SU-DHL-6 (cell line): ENCODE measurements at regions not wholly inside any gene's neighbourhood (a gene's known extent, or its start where the extent isn't known, plus 50 kb on each side); places are given as distances from the start of the nearest gene placed in this dataset.

Source experiments
- H2AFZ ChIP-seq: fragments of 200-600 bp; sonication (generic); 2 replicates; pipeline ENCODE4 v1.6.1; 2014; ENCODE audit warnings: low read depth, mild to moderate bottlenecking, moderate library complexity, mixed read lengths, antibody characterized with exemption, low read length; ENCODE audit not compliant: severe bottlenecking
- H3F3A ChIP-seq: fragments of 200-600 bp; shearing (Covaris generic); 2 replicates; pipeline ENCODE4 v1.6.0; 2016; ENCODE audit warnings: antibody characterized with exemption, mild to moderate bottlenecking; ENCODE audit not compliant: insufficient read depth
- H3K27ac ChIP-seq: fragments of 200-600 bp; sonication (generic); 2 replicates; pipeline ENCODE4 v1.5.1; 2016; ENCODE audit warnings: low read depth, mild to moderate bottlenecking, low read length, moderate library complexity, mixed read lengths
- H3K27me3 ChIP-seq: fragments of 200-600 bp; sonication (generic), shearing (Covaris generic); 2 replicates; pipeline ENCODE4 v1.6.0; 2014; ENCODE audit warnings: mild to moderate bottlenecking, low read length
- H3K36me3 ChIP-seq: fragments of 200-600 bp; sonication (generic); 2 replicates; pipeline ENCODE4 v1.6.1; 2014; ENCODE audit warnings: mild to moderate bottlenecking, low read length, mixed read lengths
- H3K4me2 ChIP-seq: fragments of 300-600, 200-600 bp; shearing (Covaris generic), sonication (generic); 2 replicates; pipeline ENCODE4 v1.6.0; 2014; ENCODE audit warnings: low read length, low read depth, mild to moderate bottlenecking; ENCODE audit not compliant: poor library complexity, severe bottlenecking
- H3K4me3 ChIP-seq: fragments of 200-600 bp; sonication (generic); 2 replicates; pipeline ENCODE4 v1.5.1; 2014; ENCODE audit warnings: antibody characterized with exemption, low read length, mild to moderate bottlenecking, mixed read lengths; ENCODE audit not compliant: insufficient read depth, poor library complexity, severe bottlenecking
- H3K79me2 ChIP-seq: fragments of 200-600 bp; sonication (generic); 2 replicates; pipeline ENCODE4 v1.6.1; 2014; ENCODE audit warnings: mild to moderate bottlenecking, low read length, moderate library complexity; ENCODE audit not compliant: insufficient read depth
- H3K9ac ChIP-seq: fragments of 200-600 bp; sonication (generic); 2 replicates; pipeline ENCODE4 v1.7.0; 2014; ENCODE audit warnings: mild to moderate bottlenecking, low read length
- H3K9me2 ChIP-seq: fragments of 200-600 bp; sonication (generic); replicated peaks from 2 replicates; pipeline ENCODE4 v1.6.1; 2014; ENCODE audit warnings: low read length; ENCODE audit not compliant: insufficient read depth
- H3K9me3 ChIP-seq: fragments of 200-600 bp; sonication (generic); 2 replicates; pipeline ENCODE4 v1.6.1; 2014; ENCODE audit warnings: low read length, mixed read lengths; ENCODE audit not compliant: insufficient read depth
- H4K20me1 ChIP-seq: fragments of 200-600 bp; sonication (generic); 2 replicates; pipeline ENCODE4 v1.6.1; 2014; ENCODE audit warnings: low read depth, mild to moderate bottlenecking, antibody characterized with exemption, low read length, moderate library complexity, mixed read lengths
- EZH2phosphoT487 ChIP-seq: fragments of 200-600 bp; sonication (generic), shearing (Covaris generic); conservative IDR thresholded peaks from 2 replicates; pipeline ENCODE4 v1.6.1; 2018; ENCODE audit warnings: mild to moderate bottlenecking, antibody characterized with exemption, low read length, moderate library complexity, mixed read lengths
- TF ChIP-seq, protein P1 (sequence below): fragments of 200-600 bp; sonication (generic); IDR thresholded peaks from one replicate; pipeline ENCODE4 v1.5.1; 2017; ENCODE audit warnings: antibody characterized with exemption, mild to moderate bottlenecking, low read length, moderate library complexity; ENCODE audit not compliant: insufficient read depth, poor library complexity, severe bottlenecking

- Histone ChIP-seq H4K20me1 (no peaks in the 10 kb centered on the region), H3K9ac (no peak overlapping the region), H3K27ac (no peak overlapping the region), H3K79me2 (no peaks in the 10 kb centered on the region), H3K4me2 (no peak overlapping the region), H3K36me3 (no peaks in the 10 kb centered on the region), H3K27me3 (no peaks in the 10 kb centered on the region), H3K9me2 (no peaks in the 10 kb centered on the region), H3K9me3 (no peaks in the 10 kb centered on the region), H3F3A (no peaks in the 10 kb centered on the region), H3K4me3 (no peak overlapping the region), H2AFZ (no peak overlapping the region)
- TF ChIP-seq EZH2phosphoT487: no peak
- TF ChIP-seq, protein P1, sequence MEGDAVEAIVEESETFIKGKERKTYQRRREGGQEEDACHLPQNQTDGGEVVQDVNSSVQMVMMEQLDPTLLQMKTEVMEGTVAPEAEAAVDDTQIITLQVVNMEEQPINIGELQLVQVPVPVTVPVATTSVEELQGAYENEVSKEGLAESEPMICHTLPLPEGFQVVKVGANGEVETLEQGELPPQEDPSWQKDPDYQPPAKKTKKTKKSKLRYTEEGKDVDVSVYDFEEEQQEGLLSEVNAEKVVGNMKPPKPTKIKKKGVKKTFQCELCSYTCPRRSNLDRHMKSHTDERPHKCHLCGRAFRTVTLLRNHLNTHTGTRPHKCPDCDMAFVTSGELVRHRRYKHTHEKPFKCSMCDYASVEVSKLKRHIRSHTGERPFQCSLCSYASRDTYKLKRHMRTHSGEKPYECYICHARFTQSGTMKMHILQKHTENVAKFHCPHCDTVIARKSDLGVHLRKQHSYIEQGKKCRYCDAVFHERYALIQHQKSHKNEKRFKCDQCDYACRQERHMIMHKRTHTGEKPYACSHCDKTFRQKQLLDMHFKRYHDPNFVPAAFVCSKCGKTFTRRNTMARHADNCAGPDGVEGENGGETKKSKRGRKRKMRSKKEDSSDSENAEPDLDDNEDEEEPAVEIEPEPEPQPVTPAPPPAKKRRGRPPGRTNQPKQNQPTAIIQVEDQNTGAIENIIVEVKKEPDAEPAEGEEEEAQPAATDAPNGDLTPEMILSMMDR: no peak
Measured at GRCh38 chr2:215870986-215871385, 142.4 kb downstream of the MREG start.

GRCh38 chr2:215870088-215870490 lies 143.3 kb downstream of the MREG start:
- no peaks in the 10 kb centered on the region for H3K79me2 ChIP-seq
- H3K36me3 ChIP-seq: no peaks in the 10 kb centered on the region
- H3K27ac ChIP-seq: no peak overlapping the region
- no peak overlapping the region for H3K4me2 ChIP-seq
- no peak overlapping the region for H3K9ac ChIP-seq
- H2AFZ ChIP-seq: no peak overlapping the region
- H3F3A ChIP-seq: no peaks in the 10 kb centered on the region
- no peaks in the 10 kb centered on the region; the same call in 1 of the 2 replicates for H3K9me2 ChIP-seq
- H3K9me3 ChIP-seq: no peaks in the 10 kb centered on the region
- no peaks in the 10 kb centered on the region for H3K27me3 ChIP-seq
- no peak for TF ChIP-seq EZH2phosphoT487
- TF ChIP-seq, protein P1: no peak
- no peak overlapping the region for H3K4me3 ChIP-seq
- H4K20me1 ChIP-seq: no peaks in the 10 kb centered on the region

GRCh38 chr2:215868846-215869543 lies 144.4 kb downstream of the MREG start:
- Histone ChIP-seq H3K36me3 (no peaks in the 10 kb centered on the region), H3K4me3 (no peak overlapping the region), H3K27ac (no peak overlapping the region), H4K20me1 (no peaks in the 10 kb centered on the region), H3K27me3 (no peaks in the 10 kb centered on the region), H3K9me2 (no peaks in the 10 kb centered on the region; the same call in 1 of the 2 replicates), H3F3A (no peaks in the 10 kb centered on the region), H3K9ac (no peak overlapping the region), H2AFZ (no peak overlapping the region), H3K9me3 (no peaks in the 10 kb centered on the region), H3K4me2 (no peak overlapping the region), H3K79me2 (no peaks in the 10 kb centered on the region)
- TF ChIP-seq EZH2phosphoT487: no peak
- TF ChIP-seq, protein P1: no peak
